ENCODE measurements at regions not wholly inside any gene's neighbourhood (a gene's known extent, or its start where the extent isn't known, plus 50 kb on each side); places are given as distances from the start of the nearest gene placed in this dataset.

- no peak for TF ChIP-seq PREB (CRISPR knock-in tag; IDR thresholded peaks at IDR 0.05; ENCODE audit: borderline replicate concordance)
- TF ChIP-seq NR3C1 (CRISPR knock-in tag; conservative IDR thresholded peaks at IDR 0.05; ENCODE audit: low read depth): no peak
Observed at GRCh38 chr5:102660111-102660510, 95.0 kb upstream of the PAM start (continued).

- Mint-ChIP-seq H3K9me3 (no peaks in the 10 kb centered on the region), H3K4me1 (peaks cover 37% of the 10 kb centered on the region), H3K4me3 (no peak overlapping the region), H3K27me3 (ENCODE audit: low read depth) (no peaks in the 10 kb centered on the region), H3K27ac (no peak overlapping the region), H3K36me3 (no peaks in the 10 kb centered on the region)
- ChIA-PET CTCF (no interaction called here), POLR2A (no interaction called here)
- DNase-seq (ENCODE audit: low spot score) (no peak), ATAC-seq (no peak)
- TF ChIP-seq MYBL2 (CRISPR knock-in tag; IDR thresholded peaks at IDR 0.05) (no peak), STAT6 (CRISPR knock-in tag; conservative IDR thresholded peaks at IDR 0.05; ENCODE audit: low read depth) (no peak), USF2 (CRISPR knock-in tag; IDR thresholded peaks at IDR 0.05) (no peak), PRDM15 (CRISPR knock-in tag; IDR thresholded peaks at IDR 0.05) (no peak), NR3C1 (CRISPR knock-in tag; conservative IDR thresholded peaks at IDR 0.05; ENCODE audit: low read depth) (no peak)
Observed at GRCh38 chr5:102663749-102664530, 91.2 kb upstream of the PAM start.

- CTCF ChIA-PET: interaction anchor here (1.4 kb wide), 1 partner anchor 16 kb away, joined by 4 read pairs; no protein-coding TSS in a partner anchor
- no peak for ATAC-seq
- H3K4me1 Mint-ChIP-seq: peaks cover 34% of the 10 kb centered on the region
- no peaks in the 10 kb centered on the region for H3K36me3 Mint-ChIP-seq
- no peak overlapping the region for H3K27ac Mint-ChIP-seq
- POLR2A ChIA-PET: no interaction called here
- H3K27me3 Mint-ChIP-seq (ENCODE audit: low read depth): no peaks in the 10 kb centered on the region
- no peak overlapping the region for H3K4me3 Mint-ChIP-seq
- no peak for DNase-seq (ENCODE audit: low spot score)
- no peaks in the 10 kb centered on the region for H3K9me3 Mint-ChIP-seq
- no peak for TF ChIP-seq TP53 (CRISPR knock-in tag; IDR thresholded peaks at IDR 0.05)
- no peak for TF ChIP-seq GTF2I (CRISPR knock-in tag; conservative IDR thresholded peaks at IDR 0.05)
- no peak for TF ChIP-seq NR3C1 (CRISPR knock-in tag; conservative IDR thresholded peaks at IDR 0.05; ENCODE audit: low read depth)
- TF ChIP-seq ATF1 (CRISPR knock-in tag; IDR thresholded peaks at IDR 0.05): no peak
- TF ChIP-seq MLX (CRISPR knock-in tag; IDR thresholded peaks at IDR 0.05): no peak
- no peak for TF ChIP-seq ZNF219 (CRISPR knock-in tag; IDR thresholded peaks at IDR 0.05; ENCODE audit: borderline replicate concordance)
- TF ChIP-seq FOXJ3 (CRISPR knock-in tag; IDR thresholded peaks at IDR 0.05; ENCODE audit: borderline replicate concordance): no peak
- no peak for TF ChIP-seq ZNF232 (CRISPR knock-in tag; IDR thresholded peaks at IDR 0.05)
- TF ChIP-seq GRHL2 (CRISPR knock-in tag; IDR thresholded peaks at IDR 0.05; ENCODE audit: insufficient replicate concordance, severe bottlenecking): no peak
- no peak for TF ChIP-seq ZBTB43 (CRISPR knock-in tag; IDR thresholded peaks at IDR 0.05)
- no peak for TF ChIP-seq STAT6 (CRISPR knock-in tag; conservative IDR thresholded peaks at IDR 0.05; ENCODE audit: low read depth)
Observed at GRCh38 chr5:102664616-102665335, 90.3 kb upstream of the PAM start.

Data from WTC11 (cell line).